MCF 10A (cell line): ENCODE measurements at regions not wholly inside any gene's neighbourhood (a gene's known extent, or its start where the extent isn't known, plus 50 kb on each side); places are given as distances from the start of the nearest gene placed in this dataset.

Experiments used
- BruUV-seq: library from RNA; stranded (reverse); fragments of 400-500 nt; replicated peaks from 2 replicates; lab custom pipeline; 2021; lab: Mats Ljungman, UMichigan
- CTCF ChIA-PET: fragments of 300-600 bp; sonication (Branson Sonifier 250); formaldehyde crosslinking; extraction: SDS; loops from one replicate; lab custom pipeline; 2021; ENCODE audit warnings: antibody characterized with exemption, inconsistent platforms; lab: Yijun Ruan, JAX
- POLR2A ChIA-PET: fragments of 300-600, 350-650 bp; sonication (Branson Sonifier 250); formaldehyde crosslinking; extraction: SDS; loops from one replicate; lab custom pipeline; 2020; ENCODE audit warnings: antibody characterized with exemption, inconsistent platforms; lab: Yijun Ruan, JAX
- DNase-seq: peaks from one replicate; pipeline ENCODE4 v3.0.0-alpha.2; 2018; ENCODE audit not compliant: unreplicated experiment
- H3K27ac Mint-ChIP-seq: one replicate; pipeline ENCODE4 v1.8.0; 2022; ENCODE audit warnings: mild to moderate bottlenecking, low read depth, mixed read lengths; ENCODE audit not compliant: unreplicated experiment
- H3K27me3 Mint-ChIP-seq: one replicate; pipeline ENCODE4 v1.8.0; 2022; ENCODE audit warnings: mixed read lengths; ENCODE audit not compliant: insufficient read depth, unreplicated experiment
- H3K36me3 Mint-ChIP-seq: one replicate; pipeline ENCODE4 v1.8.0; 2022; ENCODE audit warnings: mild to moderate bottlenecking, moderate library complexity, mixed read lengths; ENCODE audit not compliant: insufficient read depth, unreplicated experiment
- H3K4me1 Mint-ChIP-seq: one replicate; pipeline ENCODE4 v1.8.0; 2022; ENCODE audit warnings: mixed read lengths; ENCODE audit not compliant: insufficient read depth, unreplicated experiment
- H3K4me3 Mint-ChIP-seq: one replicate; pipeline ENCODE4 v1.8.0; 2022; ENCODE audit warnings: mild to moderate bottlenecking, moderate library complexity, mixed read lengths; ENCODE audit not compliant: unreplicated experiment
- H3K9me3 Mint-ChIP-seq: one replicate; pipeline ENCODE4 v1.8.0; 2022; ENCODE audit warnings: mixed read lengths; ENCODE audit not compliant: unreplicated experiment
- intact Hi-C: fragments of 100-400 bp; cut with micrococcal nuclease; formaldehyde crosslinking; loops from 2 replicates; pipeline ENCODE4 v1.14.1; 2022
- TF ChIP-seq, protein P1 (sequence below): fragments of 200-600 bp; IDR thresholded peaks from one replicate; pipeline ENCODE4 v1.8.0; 2022; ENCODE audit warnings: antibody characterized with exemption, mild to moderate bottlenecking; ENCODE audit not compliant: unreplicated experiment

DNA sequence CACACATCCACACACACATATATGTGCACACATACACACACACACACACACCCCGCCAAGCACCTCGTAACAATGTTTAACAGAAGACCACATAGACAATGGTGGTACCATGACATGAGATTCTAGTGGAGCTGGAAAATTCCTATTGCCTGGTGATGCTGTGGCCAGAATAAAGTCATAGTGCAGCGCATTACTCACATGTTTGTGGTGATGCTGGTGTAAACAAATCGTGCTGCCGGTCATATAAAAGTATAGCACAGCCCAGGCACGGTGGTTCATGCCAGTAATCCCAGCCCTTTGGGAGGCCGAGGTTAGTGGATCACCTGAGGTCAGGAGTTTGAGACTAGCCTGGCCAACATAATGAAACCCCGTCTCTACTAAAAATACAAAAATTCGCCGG, 275.2 kb downstream of the TRIML1 start:
- TF ChIP-seq, protein P1, sequence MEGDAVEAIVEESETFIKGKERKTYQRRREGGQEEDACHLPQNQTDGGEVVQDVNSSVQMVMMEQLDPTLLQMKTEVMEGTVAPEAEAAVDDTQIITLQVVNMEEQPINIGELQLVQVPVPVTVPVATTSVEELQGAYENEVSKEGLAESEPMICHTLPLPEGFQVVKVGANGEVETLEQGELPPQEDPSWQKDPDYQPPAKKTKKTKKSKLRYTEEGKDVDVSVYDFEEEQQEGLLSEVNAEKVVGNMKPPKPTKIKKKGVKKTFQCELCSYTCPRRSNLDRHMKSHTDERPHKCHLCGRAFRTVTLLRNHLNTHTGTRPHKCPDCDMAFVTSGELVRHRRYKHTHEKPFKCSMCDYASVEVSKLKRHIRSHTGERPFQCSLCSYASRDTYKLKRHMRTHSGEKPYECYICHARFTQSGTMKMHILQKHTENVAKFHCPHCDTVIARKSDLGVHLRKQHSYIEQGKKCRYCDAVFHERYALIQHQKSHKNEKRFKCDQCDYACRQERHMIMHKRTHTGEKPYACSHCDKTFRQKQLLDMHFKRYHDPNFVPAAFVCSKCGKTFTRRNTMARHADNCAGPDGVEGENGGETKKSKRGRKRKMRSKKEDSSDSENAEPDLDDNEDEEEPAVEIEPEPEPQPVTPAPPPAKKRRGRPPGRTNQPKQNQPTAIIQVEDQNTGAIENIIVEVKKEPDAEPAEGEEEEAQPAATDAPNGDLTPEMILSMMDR: no peak
- intact Hi-C loops: no loop called here
- H3K27ac Mint-ChIP-seq: no peak overlapping the region
- no TSS peak for BruUV-seq
- H3K9me3 Mint-ChIP-seq: peaks cover 6% of the 10 kb centered on the region
- no peak overlapping the region for H3K4me3 Mint-ChIP-seq
- H3K27me3 Mint-ChIP-seq: no peaks in the 10 kb centered on the region
- ChIA-PET CTCF (interaction anchor here (0.6 kb wide), 1 partner anchor 339 kb away, joined by 4 read pairs; no protein-coding TSS in a partner anchor), POLR2A (no interaction called here)
- H3K4me1 Mint-ChIP-seq: no peaks in the 10 kb centered on the region
- no peak for DNase-seq
- no peaks in the 10 kb centered on the region for H3K36me3 Mint-ChIP-seq

DNA sequence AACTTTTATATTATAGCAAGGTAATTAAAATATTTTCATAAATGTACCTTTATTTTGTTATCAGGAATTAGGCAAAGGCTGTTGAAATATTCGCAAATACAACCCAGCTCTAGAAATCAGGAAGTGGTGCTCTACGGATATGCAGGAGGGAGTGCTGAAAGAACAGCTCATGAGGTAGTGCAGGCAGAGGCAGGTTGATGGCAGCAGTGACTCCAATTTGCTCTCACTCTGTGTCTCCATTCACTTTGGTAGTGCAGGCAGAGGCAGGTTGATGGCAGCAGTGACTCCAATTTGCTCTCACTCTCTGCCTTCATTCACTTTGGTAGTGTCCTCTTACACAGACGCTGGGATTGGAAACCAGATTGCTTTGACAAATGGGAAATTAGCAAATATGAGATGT, 277.9 kb downstream of the TRIML1 start:
- POLR2A ChIA-PET: no interaction called here
- H3K27me3 Mint-ChIP-seq: no peaks in the 10 kb centered on the region

DNA sequence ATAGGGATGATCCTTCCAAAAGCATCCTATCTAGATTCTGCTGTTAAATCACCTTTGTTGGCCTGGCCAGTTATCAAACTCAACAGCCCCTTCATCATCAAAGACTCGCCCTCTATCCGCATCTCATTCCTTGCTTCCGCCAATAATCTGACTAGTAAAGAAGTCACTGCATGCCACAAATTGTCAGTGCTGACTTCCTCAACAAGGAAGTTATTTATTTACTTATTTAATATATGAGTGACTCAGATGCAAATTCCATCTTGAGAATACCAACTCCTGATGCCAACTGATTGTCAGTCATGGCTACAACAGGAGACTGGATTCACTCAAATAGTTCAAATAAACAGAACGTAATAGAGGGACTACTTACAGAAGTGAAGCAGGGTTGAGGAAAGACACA, 283.8 kb downstream of the TRIML1 start:
- no peaks in the 10 kb centered on the region for H3K9me3 Mint-ChIP-seq
- no peak overlapping the region for H3K4me3 Mint-ChIP-seq
- BruUV-seq: no TSS peak
- H3K27me3 Mint-ChIP-seq: no peaks in the 10 kb centered on the region
- TF ChIP-seq, protein P1: no peak
- H3K4me1 Mint-ChIP-seq: peaks cover 2% of the 10 kb centered on the region
- H3K36me3 Mint-ChIP-seq: no peaks in the 10 kb centered on the region
- ChIA-PET POLR2A (no interaction called here), CTCF (interaction anchor here (0.6 kb wide), 1 partner anchor 73 kb away, joined by 3 read pairs; no protein-coding TSS in a partner anchor)
- H3K27ac Mint-ChIP-seq: peak overlapping the region; percentile 38
- intact Hi-C loops: no loop called here
- DNase-seq: peak; percentile 22

More for the DNA sequence above, 277.9 kb downstream of the TRIML1 start:
- no peaks in the 10 kb centered on the region for H3K4me1 Mint-ChIP-seq
- CTCF ChIA-PET: interaction anchor here (0.7 kb wide), 3 partner anchors 434 to 1379 kb away, joined by 3 to 5 read pairs (median 4); no protein-coding TSS in a partner anchor
- no TSS peak for BruUV-seq
- H3K9me3 Mint-ChIP-seq: peaks cover 6% of the 10 kb centered on the region
- H3K36me3 Mint-ChIP-seq: no peaks in the 10 kb centered on the region
- no peak overlapping the region for H3K27ac Mint-ChIP-seq
- intact Hi-C loops: no loop called here
- H3K4me3 Mint-ChIP-seq: no peak overlapping the region
- DNase-seq: peak; percentile 21
- TF ChIP-seq, protein P1: no peak

DNA sequence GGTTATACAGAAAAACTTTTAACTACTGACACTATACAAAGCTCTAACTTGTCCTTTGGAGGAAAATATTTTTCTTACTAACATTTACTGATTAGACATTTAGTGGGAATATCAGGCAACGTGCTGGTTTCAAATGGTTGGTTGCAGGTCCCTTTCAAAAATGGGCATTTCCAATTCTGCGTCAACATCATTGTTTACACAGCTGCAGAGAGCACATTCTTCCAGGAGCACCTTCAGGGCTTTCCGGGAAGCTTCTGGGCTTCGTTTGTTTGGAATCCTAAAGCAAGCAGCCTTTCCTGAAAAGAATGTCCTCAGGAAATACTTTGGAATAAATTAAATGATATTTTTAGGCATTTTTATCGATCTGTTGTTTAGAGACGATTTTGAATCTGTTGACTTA, 289.7 kb downstream of the TRIML1 start:
- CTCF ChIA-PET: no interaction called here
- Mint-ChIP-seq H3K4me1 (peaks cover 20% of the 10 kb centered on the region), H3K27me3 (no peaks in the 10 kb centered on the region), H3K36me3 (no peaks in the 10 kb centered on the region), H3K4me3 (no peak overlapping the region), H3K27ac (peak overlapping the region; percentile 67), H3K9me3 (no peaks in the 10 kb centered on the region)
- TF ChIP-seq, protein P1: no peak
- no TSS peak for BruUV-seq
- peak; percentile 71 for DNase-seq
- intact Hi-C loops: no loop called here
- POLR2A ChIA-PET: interaction anchor here (0.6 kb wide), 1 partner anchor 880 kb away, joined by 3 read pairs; no protein-coding TSS in a partner anchor
